Hindlimb muscle (tissue), 1 donor: ENCODE measurements at regions not wholly inside any gene's neighbourhood (a gene's known extent, or its start where the extent isn't known, plus 50 kb on each side); places are given as distances from the start of the nearest gene placed in this dataset.
"Not testable (repeated sequence)": the region's sequence is repeated elsewhere in the genome, so short reads cannot be mapped to it uniquely, and the experiment has no call there.

Source experiments
- DNase-seq: peaks from one replicate; pipeline ENCODE4 v3.0.0-alpha.2; 2013

DNA sequence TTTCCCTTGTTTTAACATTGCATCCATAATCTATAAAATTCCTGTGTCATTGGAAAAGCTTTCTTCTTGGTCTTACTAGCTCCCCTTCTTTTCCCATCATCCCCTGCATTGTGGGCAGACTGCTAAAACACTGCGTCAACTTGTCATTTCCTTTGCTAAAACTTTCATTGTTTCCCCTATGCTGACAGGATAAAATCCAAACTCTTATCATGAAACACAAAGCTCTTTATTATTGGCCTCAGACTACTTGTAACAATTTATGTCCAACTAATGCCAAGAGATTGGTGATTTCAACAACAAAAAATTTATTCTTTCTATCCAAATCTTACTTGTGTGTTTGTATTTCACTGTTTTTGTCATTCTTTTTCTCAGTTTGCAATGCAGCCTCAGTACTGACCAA, 339.1 kb downstream of the HGF start:
- DNase-seq = peak; percentile 44

GRCh38 chr7:81430150-81430549, 339.7 kb downstream of the HGF start:
- DNase-seq = no peak

GRCh38 chr7:81427461-81427860, 342.4 kb downstream of the HGF start:
- no peak for DNase-seq

DNA sequence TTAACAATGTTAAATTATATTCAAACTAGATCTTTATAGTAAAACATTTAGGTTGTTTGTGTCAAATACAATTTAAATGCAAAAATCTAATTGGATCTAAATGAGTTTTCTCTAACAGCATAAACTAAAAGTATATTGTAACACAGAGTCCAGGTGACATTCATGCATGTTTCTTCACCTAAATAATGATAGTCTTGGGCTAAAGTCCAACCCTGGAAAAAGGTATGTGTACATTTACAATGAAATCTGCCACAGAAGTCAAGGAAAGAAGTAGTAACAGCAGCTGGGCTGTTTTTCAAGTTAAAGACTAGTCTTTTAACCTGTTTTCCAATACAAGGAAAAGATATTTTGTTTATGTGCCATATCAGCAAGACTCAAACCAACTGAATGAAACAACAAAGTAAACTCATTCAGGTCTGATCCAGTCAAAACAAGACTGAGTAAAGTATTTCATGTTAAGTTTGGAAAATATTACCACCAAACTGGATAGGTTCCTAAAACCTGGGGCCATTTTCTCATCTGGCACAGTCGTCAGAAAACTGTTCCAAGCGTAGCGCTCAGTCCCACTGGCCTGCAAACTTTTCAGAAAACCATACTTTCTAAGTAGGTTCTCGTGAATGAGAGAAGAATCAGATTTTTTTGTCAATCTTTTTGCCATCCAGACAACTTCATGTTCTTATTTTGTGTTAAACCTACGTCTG, 349.2 kb downstream of the HGF start:
- DNase-seq = peak; percentile 63

GRCh38 chr7:81419731-81420130, 350.1 kb downstream of the HGF start:
- no peak for DNase-seq

- DNase-seq = no peak
Measured at GRCh38 chr7:81416659-81417058, 353.2 kb downstream of the HGF start.

- no peak for DNase-seq
Measured at GRCh38 chr7:81415181-81415580, 354.7 kb downstream of the HGF start.

GRCh38 chr7:81414411-81414810, 355.4 kb downstream of the HGF start:
- no peak for DNase-seq

GRCh38 chr7:81410471-81411117, 359.3 kb downstream of the HGF start:
- no peak for DNase-seq

GRCh38 chr7:81408728-81409127, 361.1 kb downstream of the HGF start:
- no peak for DNase-seq

DNA sequence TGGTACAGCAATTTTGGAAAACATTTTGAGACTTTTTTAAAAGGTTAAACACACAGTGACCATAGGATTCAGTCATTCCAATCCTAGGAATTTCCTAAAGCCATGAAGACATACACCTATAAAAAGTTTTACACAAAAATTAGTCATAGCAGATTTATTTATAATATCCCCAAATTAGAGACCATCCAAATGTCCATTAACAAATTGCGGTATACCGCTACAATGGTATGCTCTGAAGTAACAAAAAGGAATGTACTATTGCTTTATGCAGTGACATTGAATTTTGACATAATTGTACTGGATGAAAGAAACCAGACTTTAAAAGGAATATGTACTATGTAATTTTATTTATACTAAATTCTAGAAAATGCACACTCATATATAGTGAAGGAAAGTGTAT, 362.8 kb downstream of the HGF start:
- DNase-seq = no peak

GRCh38 chr7:81404669-81405068, 365.2 kb downstream of the HGF start:
- DNase-seq = no peak

- no peak for DNase-seq
Measured at GRCh38 chr7:81402227-81402626, 367.6 kb downstream of the HGF start.

DNA sequence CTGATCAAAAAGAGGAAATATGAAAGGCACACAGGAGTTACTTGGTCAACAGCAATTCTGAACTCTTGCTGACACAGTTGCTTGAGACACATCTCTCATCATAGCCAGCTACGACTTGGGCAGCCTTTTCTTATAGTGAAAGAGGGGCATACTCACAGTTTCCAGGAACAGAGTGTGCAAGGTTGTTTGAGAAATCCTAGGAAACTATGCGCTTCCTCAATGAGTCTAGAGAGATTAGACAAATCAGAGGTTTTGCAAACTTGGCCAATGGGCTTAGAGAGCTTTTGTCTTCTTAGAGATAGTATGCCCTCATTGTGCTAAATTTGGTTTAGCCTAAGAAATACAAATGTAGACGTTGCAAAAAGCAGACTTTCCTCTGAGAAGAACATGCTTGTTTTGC, 370.4 kb downstream of the HGF start:
- DNase-seq = no peak

DNA sequence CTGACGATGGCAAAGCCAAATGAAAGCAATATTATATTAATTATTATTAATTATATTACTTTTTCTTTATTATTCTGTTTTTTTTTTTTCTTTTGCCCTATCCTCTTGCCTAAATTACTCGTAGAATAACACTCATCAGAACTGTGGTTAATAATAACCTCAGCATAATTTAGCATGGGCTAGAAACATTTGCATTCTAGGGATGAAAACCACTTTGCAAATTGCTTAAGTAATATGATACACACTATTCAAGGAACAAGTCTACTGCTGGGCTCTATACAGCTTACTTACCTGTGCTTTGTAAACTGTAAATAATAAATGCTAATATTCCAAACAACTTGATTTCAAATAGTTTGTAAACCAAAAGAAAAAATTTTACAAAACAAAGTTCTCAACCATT, 375.8 kb downstream of the HGF start:
- no peak for DNase-seq

DNA sequence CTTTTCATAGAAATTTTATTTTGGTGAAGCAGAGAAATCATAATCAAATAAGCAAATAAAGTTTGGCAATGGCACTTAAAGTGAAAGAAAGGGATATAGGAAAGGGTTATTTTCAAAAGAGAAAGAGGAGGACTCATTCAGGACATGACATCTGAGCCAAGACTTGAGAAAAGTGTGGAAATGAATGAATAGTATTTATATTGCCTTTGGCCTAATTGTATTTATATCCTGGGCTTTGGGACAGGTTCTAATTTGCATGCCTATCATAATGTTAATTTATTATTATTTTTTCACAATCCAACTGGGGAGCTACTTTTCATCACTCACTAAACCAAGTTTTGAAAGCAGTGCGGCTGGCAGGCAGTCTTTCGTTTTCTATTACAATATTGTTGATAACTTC, 376.8 kb downstream of the HGF start:
- no peak for DNase-seq

DNA sequence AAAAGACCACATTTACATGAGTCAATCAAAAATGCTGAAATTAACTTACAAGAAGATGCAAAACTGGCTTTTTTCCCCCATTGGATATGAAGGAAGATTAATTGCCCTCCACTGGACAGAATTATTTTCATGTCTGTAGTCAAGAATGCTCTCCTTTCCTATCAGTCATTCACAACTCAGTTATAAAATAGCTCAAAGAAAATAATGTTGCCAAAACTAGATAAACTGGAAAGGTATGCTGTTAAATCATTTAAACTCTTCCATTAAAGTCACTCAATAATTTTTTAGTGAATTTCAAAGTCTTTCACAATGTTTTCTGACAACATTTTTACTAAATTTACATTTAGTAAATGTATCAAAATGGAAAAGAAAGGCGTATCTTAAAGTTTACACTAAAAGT, 384.5 kb downstream of the HGF start:
- DNase-seq = no peak

DNA sequence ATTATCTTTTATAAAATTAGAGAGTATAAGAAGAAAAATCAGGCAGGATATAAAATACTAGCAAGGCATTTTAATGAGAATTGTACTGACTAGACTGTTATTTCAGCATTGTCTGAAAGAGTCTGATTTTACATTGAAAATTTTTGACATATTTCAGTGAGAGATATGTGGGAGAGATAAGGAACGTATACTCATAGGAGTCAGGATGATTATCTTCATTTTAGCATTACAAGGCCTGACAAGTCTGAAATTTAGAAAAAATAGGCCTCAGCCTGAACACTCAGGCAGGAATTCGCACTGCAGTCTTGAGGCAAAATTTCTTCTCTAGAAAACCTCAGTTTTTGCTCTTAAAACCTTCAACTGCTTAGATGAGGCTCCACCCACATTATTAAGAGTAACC, 386.0 kb downstream of the HGF start:
- no peak for DNase-seq

DNA sequence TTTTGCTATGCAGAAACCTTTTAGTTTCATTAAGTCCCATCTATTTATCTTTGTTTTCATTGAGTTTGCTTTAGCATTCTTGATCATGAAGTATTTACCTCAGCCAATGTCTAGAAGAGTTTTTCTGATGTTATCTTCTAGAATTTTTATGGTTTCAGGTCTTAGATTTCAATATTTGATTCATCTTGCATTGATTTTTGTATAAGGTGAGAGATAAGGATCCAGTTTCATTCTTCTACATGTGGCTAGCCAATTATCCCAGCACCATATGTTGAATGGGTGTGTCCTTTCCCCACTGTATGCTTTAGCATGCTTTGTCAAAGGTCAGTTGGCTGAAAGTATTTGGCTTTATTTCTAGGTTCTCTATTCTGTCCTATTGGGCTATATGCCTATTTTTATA, 395.2 kb downstream of the HGF start:
- not testable (repeated sequence) for DNase-seq

GRCh38 chr7:81370822-81371221, 399.0 kb downstream of the HGF start:
- DNase-seq = no peak

DNA sequence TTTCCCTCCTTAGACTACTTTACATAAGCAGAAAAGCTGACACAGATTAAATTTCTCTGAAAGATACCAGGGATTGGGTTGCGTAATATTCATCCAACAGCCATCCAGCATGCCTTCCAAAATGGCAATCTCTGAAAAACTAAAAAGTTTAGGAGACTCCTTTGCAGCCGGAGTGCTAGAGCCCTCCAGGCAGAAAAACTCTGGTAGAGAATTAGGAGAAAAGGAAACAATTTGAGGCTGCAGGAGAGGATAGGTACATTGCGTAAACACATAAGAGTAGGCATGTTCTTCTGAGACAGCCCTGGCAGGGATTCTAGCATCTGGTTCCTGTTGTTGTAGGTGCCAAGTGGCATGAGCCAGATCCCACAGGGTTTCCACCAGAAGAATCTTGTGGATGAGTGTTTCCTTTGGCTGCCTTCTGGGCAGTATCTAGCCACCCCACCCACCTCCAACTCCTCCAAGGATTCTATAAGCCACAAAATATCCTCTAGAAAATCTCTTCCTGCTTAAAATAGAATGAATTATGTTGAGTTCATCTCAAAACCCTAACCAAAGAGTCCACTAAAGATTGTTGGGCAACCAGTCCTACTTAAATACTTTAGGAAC, 402.4 kb downstream of the HGF start:
- peak; percentile 12 for DNase-seq

DNA sequence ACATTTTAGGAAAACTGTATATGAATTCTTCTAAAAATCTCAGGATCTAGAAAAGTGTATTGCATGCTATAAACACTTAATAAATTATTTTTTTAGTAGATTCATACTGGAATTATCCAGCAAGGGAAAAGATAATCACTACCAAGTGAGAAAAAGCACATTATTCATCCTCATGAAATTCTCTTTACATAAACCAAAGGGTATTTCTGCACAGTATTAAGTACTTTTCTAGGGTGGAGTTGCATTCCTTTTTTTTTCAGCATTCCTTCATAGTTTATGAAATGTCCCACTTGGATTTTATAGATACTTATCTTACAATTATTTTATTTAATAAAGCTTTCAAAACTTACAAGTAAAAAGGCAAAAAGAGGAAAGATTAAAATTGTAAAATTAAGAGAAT, 403.3 kb downstream of the HGF start:
- DNase-seq = no peak

- DNase-seq = no peak
Measured at GRCh38 chr7:81361769-81362312, 408.0 kb downstream of the HGF start.

GRCh38 chr7:81355911-81356310, 413.9 kb downstream of the HGF start:
- no peak for DNase-seq
